Uterus (tissue), 2 donors: ENCODE measurements at regions not wholly inside any gene's neighbourhood (a gene's known extent, or its start where the extent isn't known, plus 50 kb on each side); places are given as distances from the start of the nearest gene placed in this dataset.
A peak's percentile ranks its signal among the peaks of the same experiment; 100 is the strongest.

ENCODE experiments used
- CTCF ChIP-seq, 4 experiments: fragments of 200-600 bp in 2 of 4; fragments of 450-650 bp in 2 of 4; sonication (generic) in 2 of 4; IDR thresholded peaks; one replicate each; pipeline ENCODE4 v1.5.1; 2016 to 2019; ENCODE audit warnings: antibody characterized with exemption in 4 of 4, mild to moderate bottlenecking in 2 of 4, moderate library complexity in 1 of 4
- POLR2A ChIP-seq, 2 donors: fragments of 450-650 bp; IDR thresholded peaks; one replicate each; pipeline ENCODE4 v1.6.1; 2016; ENCODE audit warnings: antibody characterized with exemption in 2 of 2, mild to moderate bottlenecking in 1 of 2, moderate library complexity in 1 of 2

GRCh38 chr2:66853585-66853984, 418.7 kb downstream of the MEIS1 start:
- TF ChIP-seq CTCF (IDR thresholded peaks at IDR 0.05), result no peak
- TF ChIP-seq POLR2A (IDR thresholded peaks at IDR 0.05), result peak in 1 of 2 donors; percentile 15
